ENCODE measurements at regions not wholly inside any gene's neighbourhood (a gene's known extent, or its start where the extent isn't known, plus 50 kb on each side); places are given as distances from the start of the nearest gene placed in this dataset.

DNA sequence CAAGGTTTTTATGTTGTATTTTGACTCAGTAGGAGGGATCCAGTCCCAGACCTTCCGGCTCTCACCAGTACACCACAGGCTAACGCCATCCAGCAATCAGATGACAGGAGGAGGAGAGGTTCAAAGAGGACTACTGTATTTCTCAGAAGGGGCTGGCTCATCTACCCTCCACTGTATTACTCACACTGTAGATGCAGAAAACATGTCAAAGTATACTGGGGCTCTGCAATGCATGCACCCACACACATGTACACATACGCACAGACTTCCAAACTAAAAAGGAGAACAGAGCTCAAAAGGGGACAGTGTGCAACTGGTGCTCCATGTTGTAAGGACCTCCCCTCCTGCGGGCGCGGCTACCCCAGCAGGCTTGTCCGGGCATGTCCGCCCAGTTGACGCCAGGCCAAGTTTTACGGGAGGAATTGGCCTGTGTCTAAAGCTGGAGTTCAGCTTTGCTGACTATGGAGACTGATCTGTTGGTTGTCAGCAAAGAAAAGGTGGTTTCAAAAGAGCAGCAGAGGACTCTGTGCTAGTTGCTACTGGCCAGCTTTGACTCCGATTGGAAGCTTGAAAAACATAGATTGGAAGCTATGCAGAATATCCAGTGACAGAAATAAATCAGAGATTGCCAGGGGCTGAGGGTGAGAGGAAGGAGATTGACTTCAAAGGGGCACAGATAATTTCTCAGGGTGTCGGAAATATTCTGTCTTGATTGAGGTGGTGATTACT is 314.2 kb downstream of the DLEU7 start:
- peaks cover 5% of the 10 kb centered on the region; the same call in 1 of the 2 replicates for H3K36me3 ChIP-seq (ENCODE audit: low read length)
- no peaks in the 10 kb centered on the region for H3K27me3 ChIP-seq (ENCODE audit: low read length)
- H3K79me2 ChIP-seq (ENCODE audit: insufficient read depth, low read length), result no peaks in the 10 kb centered on the region
- peak overlapping the region; percentile 94 for H3K27ac ChIP-seq (ENCODE audit: low read depth, low read length)
- peak overlapping the region; percentile 66 for H2AFZ ChIP-seq (ENCODE audit: low read depth, low read length, severe bottlenecking)
- H3K9me3 ChIP-seq (ENCODE audit: insufficient read depth, low read length), result peaks cover 3% of the 10 kb centered on the region; the same call in 1 of the 2 replicates
- peak overlapping the region; percentile 83 for H3K4me2 ChIP-seq (ENCODE audit: low read depth, low read length, poor library complexity, severe bottlenecking)
- no peaks in the 10 kb centered on the region for H4K20me1 ChIP-seq (ENCODE audit: low read depth, low read length)
- peak overlapping the region; percentile 61 for H3K9ac ChIP-seq (ENCODE audit: low read length)
- no peaks in the 10 kb centered on the region for H3K9me2 ChIP-seq (replicated peaks; ENCODE audit: insufficient read depth, low read length)
- TF ChIP-seq, protein P1, sequence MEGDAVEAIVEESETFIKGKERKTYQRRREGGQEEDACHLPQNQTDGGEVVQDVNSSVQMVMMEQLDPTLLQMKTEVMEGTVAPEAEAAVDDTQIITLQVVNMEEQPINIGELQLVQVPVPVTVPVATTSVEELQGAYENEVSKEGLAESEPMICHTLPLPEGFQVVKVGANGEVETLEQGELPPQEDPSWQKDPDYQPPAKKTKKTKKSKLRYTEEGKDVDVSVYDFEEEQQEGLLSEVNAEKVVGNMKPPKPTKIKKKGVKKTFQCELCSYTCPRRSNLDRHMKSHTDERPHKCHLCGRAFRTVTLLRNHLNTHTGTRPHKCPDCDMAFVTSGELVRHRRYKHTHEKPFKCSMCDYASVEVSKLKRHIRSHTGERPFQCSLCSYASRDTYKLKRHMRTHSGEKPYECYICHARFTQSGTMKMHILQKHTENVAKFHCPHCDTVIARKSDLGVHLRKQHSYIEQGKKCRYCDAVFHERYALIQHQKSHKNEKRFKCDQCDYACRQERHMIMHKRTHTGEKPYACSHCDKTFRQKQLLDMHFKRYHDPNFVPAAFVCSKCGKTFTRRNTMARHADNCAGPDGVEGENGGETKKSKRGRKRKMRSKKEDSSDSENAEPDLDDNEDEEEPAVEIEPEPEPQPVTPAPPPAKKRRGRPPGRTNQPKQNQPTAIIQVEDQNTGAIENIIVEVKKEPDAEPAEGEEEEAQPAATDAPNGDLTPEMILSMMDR (IDR thresholded peaks at IDR 0.05; ENCODE audit: insufficient read depth, low read length, poor library complexity, severe bottlenecking), result no peak
- TF ChIP-seq EZH2phosphoT487 (conservative IDR thresholded peaks at IDR 0.05; ENCODE audit: low read length), result no peak
- peaks cover 25% of the 10 kb centered on the region for H3F3A ChIP-seq (ENCODE audit: insufficient read depth)
- H3K4me3 ChIP-seq (ENCODE audit: insufficient read depth, low read length, poor library complexity, severe bottlenecking), result no peak overlapping the region

DNA sequence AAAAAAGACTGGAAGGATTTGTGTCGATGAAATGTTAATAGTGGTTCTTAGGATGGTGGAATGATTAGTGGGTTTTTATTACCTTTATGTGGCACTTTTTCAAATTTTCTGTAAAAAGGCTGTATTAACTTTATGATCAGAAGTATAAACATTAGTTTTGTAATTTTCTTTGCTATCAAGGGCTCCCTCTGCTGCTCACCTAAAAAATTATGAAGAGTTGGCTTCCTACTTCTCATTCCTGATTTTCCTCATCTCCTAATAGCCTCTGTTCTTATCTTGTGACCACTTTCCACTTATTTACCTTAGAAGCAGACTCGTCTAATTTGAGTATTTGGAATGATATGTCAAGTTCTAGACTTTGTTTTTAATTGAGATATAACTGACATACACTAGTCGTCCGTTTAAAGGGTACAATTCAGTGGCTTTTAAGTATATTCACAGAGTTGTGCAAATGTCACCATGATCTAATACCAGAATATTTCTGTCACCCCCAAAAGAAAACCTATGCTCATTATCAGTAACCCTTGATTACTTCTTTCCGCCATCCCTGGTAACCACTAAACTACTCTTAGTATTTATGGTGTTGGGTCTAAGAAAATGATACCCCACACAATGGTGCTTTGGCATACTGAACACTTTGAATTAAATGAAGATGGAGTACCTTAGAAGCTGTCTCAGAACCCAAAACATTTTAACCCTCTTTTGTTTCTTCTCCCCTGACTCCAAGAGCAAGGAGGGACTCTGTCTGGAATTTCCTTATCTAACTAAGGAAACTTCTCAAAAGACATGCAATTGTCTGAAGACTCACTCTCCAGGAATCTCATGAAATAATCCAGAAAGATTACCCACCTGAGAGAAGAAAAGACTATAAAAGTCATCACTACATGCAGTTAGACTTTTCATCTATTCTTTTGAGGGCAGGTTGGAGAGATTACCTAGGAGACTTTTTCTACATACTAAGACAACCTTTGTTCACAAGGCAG is 311.3 kb downstream of the DLEU7 start:
- no peak overlapping the region for H3K27ac ChIP-seq (ENCODE audit: low read depth, low read length)
- H3K4me2 ChIP-seq (ENCODE audit: low read depth, low read length, poor library complexity, severe bottlenecking), result no peak overlapping the region
- H3K27me3 ChIP-seq (ENCODE audit: low read length), result no peaks in the 10 kb centered on the region
- no peaks in the 10 kb centered on the region for H4K20me1 ChIP-seq (ENCODE audit: low read depth, low read length)
- peaks cover 14% of the 10 kb centered on the region for H3F3A ChIP-seq (ENCODE audit: insufficient read depth)
- peaks cover 15% of the 10 kb centered on the region; the same call in 1 of the 2 replicates for H3K9me3 ChIP-seq (ENCODE audit: insufficient read depth, low read length)
- peaks cover 14% of the 10 kb centered on the region; the same call in 1 of the 2 replicates for H3K36me3 ChIP-seq (ENCODE audit: low read length)
- H3K4me3 ChIP-seq (ENCODE audit: insufficient read depth, low read length, poor library complexity, severe bottlenecking), result no peak overlapping the region
- H3K9ac ChIP-seq (ENCODE audit: low read length), result no peak overlapping the region
- no peaks in the 10 kb centered on the region for H3K9me2 ChIP-seq (replicated peaks; ENCODE audit: insufficient read depth, low read length)
- TF ChIP-seq EZH2phosphoT487 (conservative IDR thresholded peaks at IDR 0.05; ENCODE audit: low read length), result no peak
- TF ChIP-seq, protein P1 (IDR thresholded peaks at IDR 0.05; ENCODE audit: insufficient read depth, low read length, poor library complexity, severe bottlenecking), result peak; percentile 67
- H3K79me2 ChIP-seq (ENCODE audit: insufficient read depth, low read length), result no peaks in the 10 kb centered on the region
- H2AFZ ChIP-seq (ENCODE audit: low read depth, low read length, severe bottlenecking), result no peak overlapping the region

DNA sequence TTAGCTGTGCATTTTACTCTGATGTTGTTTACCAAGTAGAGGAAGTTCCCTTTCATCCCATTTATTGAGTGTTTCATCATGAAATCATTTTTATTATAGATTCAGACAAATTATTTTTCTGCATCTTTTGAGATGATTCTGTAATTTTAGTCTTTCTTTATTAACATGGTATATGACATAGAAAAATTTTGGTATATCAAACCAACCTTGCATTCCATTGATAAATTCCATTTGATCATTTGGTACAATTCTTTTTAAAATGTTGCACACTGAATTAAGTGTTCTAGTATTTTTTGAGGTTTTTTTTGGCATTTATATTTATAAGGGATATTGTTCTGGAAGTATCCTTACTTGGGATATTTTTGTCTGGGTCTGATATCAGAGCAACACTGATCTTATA is 308.4 kb downstream of the DLEU7 start:
- no peak overlapping the region for H3K9ac ChIP-seq (ENCODE audit: low read length)
- H3K27ac ChIP-seq (ENCODE audit: low read depth, low read length), result no peak overlapping the region
- H3K27me3 ChIP-seq (ENCODE audit: low read length), result no peaks in the 10 kb centered on the region
- no peaks in the 10 kb centered on the region for H3K9me2 ChIP-seq (replicated peaks; ENCODE audit: insufficient read depth, low read length)
- no peaks in the 10 kb centered on the region for H3K79me2 ChIP-seq (ENCODE audit: insufficient read depth, low read length)
- no peaks in the 10 kb centered on the region for H4K20me1 ChIP-seq (ENCODE audit: low read depth, low read length)
- peaks cover 4% of the 10 kb centered on the region; the same call in 1 of the 2 replicates for H3F3A ChIP-seq (ENCODE audit: insufficient read depth)
- no peak overlapping the region for H2AFZ ChIP-seq (ENCODE audit: low read depth, low read length, severe bottlenecking)
- TF ChIP-seq, protein P1 (IDR thresholded peaks at IDR 0.05; ENCODE audit: insufficient read depth, low read length, poor library complexity, severe bottlenecking), result no peak
- TF ChIP-seq EZH2phosphoT487 (conservative IDR thresholded peaks at IDR 0.05; ENCODE audit: low read length), result no peak
- H3K4me2 ChIP-seq (ENCODE audit: low read depth, low read length, poor library complexity, severe bottlenecking), result no peak overlapping the region
- peaks cover 22% of the 10 kb centered on the region; the same call in 1 of the 2 replicates for H3K9me3 ChIP-seq (ENCODE audit: insufficient read depth, low read length)
- no peak overlapping the region for H3K4me3 ChIP-seq (ENCODE audit: insufficient read depth, low read length, poor library complexity, severe bottlenecking)
- peaks cover 22% of the 10 kb centered on the region for H3K36me3 ChIP-seq (ENCODE audit: low read length)

All from SU-DHL-6 (cell line).